C4-2B (cell line): ENCODE measurements at regions not wholly inside any gene's neighbourhood (a gene's known extent, or its start where the extent isn't known, plus 50 kb on each side); places are given as distances from the start of the nearest gene placed in this dataset.
A peak's percentile ranks its signal among the peaks of the same experiment; 100 is the strongest.

Experiments
- H3K27ac ChIP-seq: fragments of 450-650 bp; 2 replicates; pipeline ENCODE4 v1.5.1; 2017
- CTCF ChIP-seq: fragments of 450-650 bp; conservative IDR thresholded peaks from 2 replicates; pipeline ENCODE4 v1.5.1; 2017; ENCODE audit warnings: mild to moderate bottlenecking
- ZFX ChIP-seq: fragments of 450-650 bp; IDR thresholded peaks from 2 replicates; pipeline ENCODE4 v1.6.1; 2017

GRCh38 chr5:108678091-108678490, 69.6 kb upstream of the FER start:
- TF ChIP-seq ZFX (no peak), CTCF (no peak)
- no peak overlapping the region for H3K27ac ChIP-seq

- TF ChIP-seq ZFX (no peak), CTCF (no peak)
- H3K27ac ChIP-seq = no peak overlapping the region
Observed at GRCh38 chr5:108675736-108676135, 72.0 kb upstream of the FER start.

- H3K27ac ChIP-seq = no peak overlapping the region
Observed at GRCh38 chr5:108672639-108673038, 75.1 kb upstream of the FER start.

GRCh38 chr5:108670591-108671289, 77.0 kb upstream of the FER start:
- no peak overlapping the region for H3K27ac ChIP-seq
- TF ChIP-seq ZFX = no peak
- no peak for TF ChIP-seq CTCF

More at GRCh38 chr5:108672639-108673038, 75.1 kb upstream of the FER start:
- TF ChIP-seq ZFX (no peak), CTCF (no peak)

- H3K27ac ChIP-seq = no peak overlapping the region
- TF ChIP-seq ZFX (no peak), CTCF (no peak; the same call in 1 of the 2 replicates)
Observed at GRCh38 chr5:108669462-108669861, 78.2 kb upstream of the FER start.

GRCh38 chr5:108661590-108662219, 86.0 kb upstream of the FER start:
- TF ChIP-seq ZFX (no peak), CTCF (no peak)
- peak overlapping the region; percentile 59 for H3K27ac ChIP-seq

GRCh38 chr5:108661024-108661423, 86.7 kb upstream of the FER start:
- H3K27ac ChIP-seq = peak overlapping the region; percentile 46
- TF ChIP-seq CTCF (no peak), ZFX (no peak)
